GM19468 (cell line): ENCODE measurements at regions not wholly inside any gene's neighbourhood (a gene's known extent, or its start where the extent isn't known, plus 50 kb on each side); places are given as distances from the start of the nearest gene placed in this dataset.

ENCODE experiments used
- ATAC-seq: cut with Tn5 transposase; IDR thresholded peaks from one replicate; pipeline ENCODE4 v1.9.1; 2021; ENCODE audit warnings: mild to moderate bottlenecking, moderate library complexity, moderate number of reproducible peaks; ENCODE audit not compliant: unreplicated experiment; ENCODE audit errors: extremely low read depth

- ATAC-seq = no peak
Measured at GRCh38 chr6:12419631-12420272, 129.6 kb downstream of the EDN1 start.

GRCh38 chr6:12420626-12421025 lies 130.5 kb downstream of the EDN1 start:
- ATAC-seq = no peak

GRCh38 chr6:12421596-12421995 lies 131.4 kb downstream of the EDN1 start:
- ATAC-seq = no peak

GRCh38 chr6:12422848-12423247 lies 132.7 kb downstream of the EDN1 start:
- ATAC-seq = no peak

GRCh38 chr6:12423832-12424231 lies 133.7 kb downstream of the EDN1 start:
- no peak for ATAC-seq

- no peak for ATAC-seq
Measured at GRCh38 chr6:12426121-12426520, 136.0 kb downstream of the EDN1 start.

GRCh38 chr6:12431023-12431422 lies 140.9 kb downstream of the EDN1 start:
- ATAC-seq = no peak

GRCh38 chr6:12436224-12436623 lies 146.1 kb downstream of the EDN1 start:
- no peak for ATAC-seq

- no peak for ATAC-seq
Measured at GRCh38 chr6:12436683-12437082, 146.5 kb downstream of the EDN1 start.

- ATAC-seq = no peak
Measured at GRCh38 chr6:12439296-12439695, 149.1 kb downstream of the EDN1 start.

- ATAC-seq = no peak
Measured at GRCh38 chr6:12440981-12441380, 150.8 kb downstream of the EDN1 start.

- ATAC-seq = no peak
Measured at GRCh38 chr6:12442455-12442854, 152.3 kb downstream of the EDN1 start.

- ATAC-seq = no peak
Measured at GRCh38 chr6:12446394-12446793, 156.2 kb downstream of the EDN1 start.

- ATAC-seq = no peak
Measured at GRCh38 chr6:12449447-12449846, 159.3 kb downstream of the EDN1 start.

GRCh38 chr6:12450467-12450866 lies 160.3 kb downstream of the EDN1 start:
- no peak for ATAC-seq

GRCh38 chr6:12456343-12456742 lies 166.2 kb downstream of the EDN1 start:
- ATAC-seq = no peak

GRCh38 chr6:12457094-12457493 lies 166.9 kb downstream of the EDN1 start:
- no peak for ATAC-seq

- no peak for ATAC-seq
Measured at GRCh38 chr6:12458558-12458957, 168.4 kb downstream of the EDN1 start.

GRCh38 chr6:12459945-12460661 lies 169.9 kb downstream of the EDN1 start:
- no peak for ATAC-seq

- no peak for ATAC-seq
Measured at GRCh38 chr6:12467706-12468670, 177.8 kb downstream of the EDN1 start.

GRCh38 chr6:12472601-12473038 lies 182.5 kb downstream of the EDN1 start:
- no peak for ATAC-seq
